NCI-H1105 treated with DMSO at 0.1 percent for 48 hours (cell line): ENCODE measurements at regions not wholly inside any gene's neighbourhood (a gene's known extent, or its start where the extent isn't known, plus 50 kb on each side); places are given as distances from the start of the nearest gene placed in this dataset.
"Not testable (repeated sequence)": the region's sequence is repeated elsewhere in the genome, so short reads cannot be mapped to it uniquely, and the experiment has no call there.

Source experiments
- DNase-seq: peaks from one replicate; lab custom pipeline; 2025; lab: John Stamatoyannopoulos, UW

DNA sequence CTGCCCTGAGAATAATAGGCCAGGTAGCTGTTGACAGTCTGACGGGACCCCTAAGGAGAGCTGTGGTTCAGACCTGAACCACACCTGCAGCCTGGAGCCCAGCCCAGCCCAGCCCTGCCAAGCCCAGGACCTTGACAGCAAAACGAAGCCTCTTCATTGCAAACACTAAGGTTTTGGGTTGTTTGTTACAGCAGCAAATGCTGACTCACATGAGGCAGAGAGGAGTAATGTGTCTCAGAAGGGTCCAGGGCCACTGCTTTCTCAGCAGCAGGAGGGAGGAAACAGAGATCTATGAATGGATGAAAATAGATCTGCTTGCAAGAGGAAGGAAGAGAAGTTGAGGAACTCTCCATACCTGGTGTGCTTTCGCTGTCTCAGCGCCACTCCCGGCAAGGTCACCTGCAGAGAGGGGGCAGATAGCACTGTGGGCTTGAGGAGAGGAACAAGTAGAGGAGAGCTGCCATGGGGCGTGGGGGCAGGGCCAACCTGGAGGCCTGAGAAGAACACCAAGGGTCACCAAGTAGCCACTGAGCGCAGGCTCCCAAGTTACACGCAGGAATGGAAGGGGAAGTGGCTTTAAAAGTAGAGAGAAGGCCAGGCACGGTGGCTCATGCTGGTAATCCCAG lies 127.2 kb downstream of the ZNF281 start:
- no peak for DNase-seq

DNA sequence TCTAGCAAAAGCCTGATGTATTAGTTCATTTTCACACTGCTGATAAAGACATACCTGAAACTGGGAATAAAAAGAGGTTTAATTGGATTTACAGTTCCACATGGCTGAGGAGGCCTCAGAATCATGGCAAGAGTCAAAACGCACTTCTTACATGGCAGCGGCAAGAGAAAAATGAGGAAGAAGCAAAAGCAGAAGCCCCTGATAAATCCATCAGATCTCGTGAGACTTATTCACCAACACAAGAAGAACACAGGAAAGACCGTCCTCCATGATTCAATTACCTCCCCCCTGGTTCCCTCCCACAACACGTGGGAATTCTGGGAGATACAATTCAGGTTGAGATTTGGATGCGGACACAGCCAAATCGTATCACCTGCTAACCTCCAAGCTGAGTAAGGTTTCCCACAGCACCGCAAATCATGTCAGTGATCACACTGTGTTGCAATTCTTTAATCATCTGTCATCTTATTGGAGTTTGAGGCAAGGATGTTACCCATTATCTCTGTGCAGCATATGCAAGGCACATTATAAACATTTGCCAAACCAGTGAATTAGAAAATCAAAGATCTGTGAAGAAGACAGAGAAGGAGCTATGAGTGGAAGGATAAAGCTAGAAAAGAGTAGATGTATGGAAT lies 128.5 kb downstream of the ZNF281 start:
- DNase-seq = no peak

DNA sequence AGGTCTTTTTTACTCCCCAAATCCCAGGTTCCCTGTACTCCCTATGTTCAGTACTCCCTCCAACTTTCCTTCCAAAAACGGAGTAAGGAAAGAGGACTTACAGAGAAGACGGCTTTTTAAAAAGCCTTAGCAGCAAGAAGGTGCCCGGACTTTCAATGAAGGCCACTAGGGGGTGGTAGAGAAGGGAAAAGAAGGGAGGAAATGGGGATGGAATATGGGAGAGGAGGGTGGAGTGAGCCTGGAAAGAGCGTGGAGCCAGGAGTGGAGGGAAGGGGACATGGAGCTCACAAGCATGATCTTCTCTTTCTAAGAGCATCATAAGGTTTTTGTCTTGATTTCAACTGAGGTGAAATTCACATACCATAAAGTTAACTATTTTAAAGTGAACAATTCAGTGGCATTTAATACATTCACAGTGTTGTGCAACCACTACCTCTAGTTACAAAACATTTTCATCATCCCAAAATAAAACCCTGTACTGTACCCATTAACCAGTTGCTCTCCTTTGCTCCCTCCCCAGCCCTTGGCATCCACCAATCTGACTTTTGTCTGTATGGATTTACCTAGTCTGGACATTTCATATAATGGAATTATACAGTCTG lies 129.9 kb downstream of the ZNF281 start:
- no peak for DNase-seq

DNA sequence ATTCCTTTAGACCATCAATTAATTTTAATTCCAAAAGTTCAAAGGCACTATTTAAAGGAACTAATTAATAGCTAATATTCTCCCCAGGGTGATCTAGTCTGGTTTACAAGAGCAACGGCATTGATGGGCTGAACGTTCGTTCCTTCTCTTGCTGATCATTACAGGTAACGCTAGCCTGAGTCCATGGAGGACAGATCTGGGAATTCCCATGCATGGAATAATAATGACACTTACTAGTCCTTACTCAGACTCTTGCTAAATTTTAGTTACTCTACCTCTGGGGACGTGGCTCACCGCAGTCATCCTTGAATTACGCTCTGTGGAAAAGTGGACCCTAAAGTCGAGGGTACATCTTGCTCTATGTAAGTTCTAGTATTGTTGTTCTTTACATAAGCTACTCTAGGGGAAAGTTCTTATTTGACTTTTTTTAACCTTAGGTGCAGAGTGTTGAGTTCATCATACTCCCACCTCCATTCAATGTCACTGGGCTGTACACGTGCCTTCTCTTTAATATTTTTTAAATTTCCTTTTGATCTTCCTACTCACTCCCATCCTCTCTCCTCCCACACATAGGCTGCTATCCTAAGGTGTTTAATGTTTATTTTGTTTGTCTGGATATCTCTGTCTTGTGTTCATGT lies 133.9 kb downstream of the ZNF281 start:
- no peak for DNase-seq

DNA sequence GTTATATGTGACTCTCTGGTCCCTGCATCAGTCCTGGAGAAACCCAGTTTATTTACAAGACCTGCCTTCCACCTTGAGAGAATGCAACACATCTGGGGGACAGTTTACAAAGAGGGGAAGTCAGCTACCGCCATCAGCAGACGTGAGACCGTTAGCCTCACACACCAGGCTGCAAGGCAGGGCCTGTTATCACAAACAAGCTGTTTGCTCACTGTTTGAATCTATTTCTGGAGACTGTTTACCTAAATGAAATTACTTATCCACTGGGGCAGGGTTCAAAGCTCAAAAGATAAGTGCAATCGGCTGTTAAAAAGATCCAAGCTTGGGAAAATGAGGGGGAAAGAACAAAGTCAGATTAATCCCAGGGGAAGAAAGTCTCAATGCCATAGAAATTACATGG lies 134.4 kb downstream of the ZNF281 start:
- DNase-seq = no peak

DNA sequence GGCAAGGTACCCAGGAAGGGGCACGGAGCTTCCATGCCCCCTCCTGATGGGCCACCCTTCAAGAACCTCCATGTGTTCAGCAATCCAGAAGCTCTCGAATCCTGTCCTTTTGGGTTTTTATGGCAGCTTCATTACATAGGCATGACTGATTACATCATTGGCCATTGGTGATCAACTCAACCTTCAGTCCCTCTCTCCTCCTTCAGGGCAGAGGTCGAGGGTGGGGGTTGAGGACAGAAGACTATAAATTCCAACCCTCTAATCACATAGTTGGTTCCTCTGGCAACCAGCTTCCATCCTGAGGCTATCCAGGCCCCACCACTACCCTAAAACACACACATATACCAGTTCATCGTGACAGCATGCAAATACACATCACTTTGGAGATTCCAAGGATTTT lies 135.7 kb downstream of the ZNF281 start:
- no peak for DNase-seq

DNA sequence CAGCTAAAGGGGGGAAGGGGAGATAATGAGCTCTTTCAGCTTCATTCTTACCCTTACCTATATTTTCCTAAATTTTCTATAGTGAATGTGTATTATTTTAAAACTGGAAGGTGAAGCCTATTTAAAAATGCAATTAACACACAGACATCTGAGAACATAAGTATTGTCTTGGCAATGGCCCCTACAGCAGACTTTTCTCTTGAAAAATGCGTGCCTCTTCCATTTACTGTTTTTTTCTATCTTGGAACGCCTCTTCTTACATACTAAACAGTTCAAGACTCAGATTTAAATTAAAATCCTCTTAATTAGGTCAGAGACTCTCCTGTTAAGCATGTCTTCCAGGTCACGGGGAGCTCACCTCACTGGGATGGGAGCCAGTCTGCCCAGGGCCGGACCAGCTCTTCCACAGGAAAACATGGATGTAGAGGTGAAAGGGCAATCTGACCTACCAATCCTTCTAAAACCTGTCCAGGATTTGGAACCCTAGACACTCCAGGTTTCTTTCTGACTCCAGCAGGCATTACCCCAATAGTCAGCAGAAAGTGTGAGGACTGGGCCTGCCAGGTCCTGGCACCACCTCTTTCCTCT lies 137.3 kb downstream of the ZNF281 start:
- no peak for DNase-seq

DNA sequence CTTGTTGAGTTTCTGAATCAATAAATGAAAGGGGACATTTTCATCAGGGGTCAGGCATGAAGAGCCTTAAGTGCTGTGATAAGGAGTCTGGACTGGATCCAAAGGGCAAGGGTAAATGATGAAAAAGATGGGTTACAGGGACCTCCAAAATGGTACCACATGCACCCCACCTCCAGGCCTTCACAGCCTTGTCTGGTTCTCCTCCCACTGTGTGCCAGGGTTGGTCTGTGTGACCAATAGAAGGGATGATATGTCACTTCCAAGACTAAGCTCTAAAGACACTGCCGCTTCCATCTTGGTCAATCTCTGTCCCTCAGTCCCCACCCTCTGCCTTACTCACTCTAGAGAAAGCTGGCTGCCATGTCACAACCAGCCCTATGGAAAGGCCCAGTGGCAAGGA lies 140.6 kb downstream of the ZNF281 start:
- no peak for DNase-seq

DNA sequence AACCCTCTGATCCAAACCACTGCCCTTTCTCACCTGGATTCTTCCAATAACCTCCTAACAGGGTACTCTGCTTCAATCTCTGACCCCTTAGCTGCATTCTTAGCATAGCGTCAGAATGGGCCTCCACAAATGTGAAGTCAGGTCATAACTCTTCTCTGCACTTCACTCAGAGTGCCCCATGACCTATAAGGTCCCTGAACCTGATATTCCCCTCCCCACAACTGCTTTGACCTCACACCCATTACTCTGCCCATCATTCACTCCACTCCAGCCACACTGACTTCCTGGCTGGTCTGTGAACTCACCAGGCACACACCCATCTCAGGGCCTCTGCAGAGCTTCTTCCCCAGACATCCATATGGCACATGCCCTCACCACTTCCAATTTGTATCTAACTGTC lies 141.9 kb downstream of the ZNF281 start:
- DNase-seq = no peak

DNA sequence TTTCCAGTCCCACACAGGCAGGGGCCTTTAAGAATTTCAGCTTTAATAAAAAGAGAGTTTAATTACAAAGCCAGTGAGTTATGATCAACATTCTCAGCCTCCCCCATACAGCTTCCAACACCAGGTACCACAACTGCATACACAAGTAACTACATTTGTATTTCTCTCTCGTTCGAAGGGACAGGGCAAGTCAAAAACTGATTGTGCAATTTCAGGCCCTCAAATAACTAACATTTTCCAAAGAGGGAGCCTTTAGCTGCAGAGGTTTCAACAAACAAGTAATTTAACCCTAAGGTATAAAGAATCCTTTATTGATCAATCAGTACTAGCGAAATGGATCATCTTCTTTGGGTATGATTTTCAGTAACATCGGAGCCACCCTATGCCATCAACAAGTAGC lies 142.4 kb downstream of the ZNF281 start:
- DNase-seq = no peak

DNA sequence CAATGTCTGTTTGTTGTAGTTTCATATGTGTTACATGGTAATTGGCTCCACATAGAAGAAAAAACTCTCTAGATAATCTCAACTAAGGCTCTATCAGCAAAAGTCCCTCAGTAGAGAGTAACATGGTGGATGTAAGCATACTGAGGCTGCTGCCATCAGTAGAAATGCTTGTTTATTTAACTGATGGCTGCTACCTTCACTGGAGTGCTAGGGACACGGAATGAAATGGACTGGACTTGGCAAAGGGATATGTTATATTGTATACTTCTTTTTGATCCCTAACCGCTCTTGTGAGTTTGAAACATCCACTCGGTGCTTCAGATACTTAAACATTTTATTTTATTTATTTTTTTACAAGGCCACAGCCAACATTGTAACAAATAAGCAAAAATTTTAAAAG lies 143.0 kb downstream of the ZNF281 start:
- no peak for DNase-seq

DNA sequence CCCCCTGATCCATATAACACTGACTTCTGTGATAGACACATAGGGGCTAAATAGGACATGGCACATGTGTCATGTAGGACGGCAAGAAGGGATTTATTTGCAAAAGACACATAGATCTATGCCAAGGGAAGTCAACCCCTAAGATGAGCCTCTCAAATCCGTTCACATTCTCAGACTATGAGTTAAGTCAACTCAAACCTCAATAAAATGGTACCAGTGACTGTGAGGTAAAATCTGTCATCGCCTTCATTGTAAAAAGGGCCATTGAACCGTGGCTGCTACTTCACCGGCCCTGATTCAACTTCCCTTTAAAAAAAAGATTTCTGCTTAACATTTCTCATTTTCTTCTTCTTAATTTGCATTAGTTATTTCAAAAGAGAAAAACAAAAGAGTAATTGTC lies 144.0 kb downstream of the ZNF281 start:
- DNase-seq = no peak

DNA sequence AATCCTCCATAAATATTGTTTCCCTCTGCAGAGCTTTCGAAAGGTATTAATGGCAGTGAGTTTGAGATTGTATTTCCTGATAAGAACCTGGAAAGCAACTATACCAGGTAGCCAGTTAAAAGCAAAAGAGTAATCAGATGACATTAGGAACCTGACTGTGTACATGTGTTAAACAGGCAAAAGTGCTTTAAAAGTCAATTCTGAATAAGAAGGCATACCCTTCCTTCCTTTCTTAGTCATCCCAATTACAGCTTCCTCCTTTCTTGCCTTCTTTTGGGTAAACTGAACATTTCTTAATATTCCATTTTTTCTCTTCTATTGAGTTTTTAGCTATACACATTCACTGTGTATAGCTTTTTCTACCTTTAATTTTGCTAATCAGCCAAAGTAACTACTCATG lies 144.7 kb downstream of the ZNF281 start:
- DNase-seq = no peak

DNA sequence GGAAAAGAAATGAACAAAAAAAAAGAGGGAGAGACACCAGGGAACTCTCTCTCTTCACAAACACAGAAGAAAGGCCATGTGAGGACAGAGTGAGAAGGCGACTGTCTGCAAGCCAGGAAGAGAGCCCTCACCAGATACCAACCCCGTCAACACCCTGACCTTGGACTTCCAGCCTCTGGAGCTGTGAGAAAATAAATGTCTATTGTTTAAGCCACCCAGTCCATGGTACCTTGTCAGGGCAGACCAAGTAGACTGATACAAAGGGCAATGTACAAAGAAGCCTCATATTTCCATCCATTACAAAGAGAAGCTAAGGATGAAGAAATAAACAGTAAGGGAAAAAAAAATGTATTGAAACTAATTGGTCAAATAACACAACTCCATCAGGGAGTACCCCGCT lies 146.6 kb downstream of the ZNF281 start:
- DNase-seq = no peak

DNA sequence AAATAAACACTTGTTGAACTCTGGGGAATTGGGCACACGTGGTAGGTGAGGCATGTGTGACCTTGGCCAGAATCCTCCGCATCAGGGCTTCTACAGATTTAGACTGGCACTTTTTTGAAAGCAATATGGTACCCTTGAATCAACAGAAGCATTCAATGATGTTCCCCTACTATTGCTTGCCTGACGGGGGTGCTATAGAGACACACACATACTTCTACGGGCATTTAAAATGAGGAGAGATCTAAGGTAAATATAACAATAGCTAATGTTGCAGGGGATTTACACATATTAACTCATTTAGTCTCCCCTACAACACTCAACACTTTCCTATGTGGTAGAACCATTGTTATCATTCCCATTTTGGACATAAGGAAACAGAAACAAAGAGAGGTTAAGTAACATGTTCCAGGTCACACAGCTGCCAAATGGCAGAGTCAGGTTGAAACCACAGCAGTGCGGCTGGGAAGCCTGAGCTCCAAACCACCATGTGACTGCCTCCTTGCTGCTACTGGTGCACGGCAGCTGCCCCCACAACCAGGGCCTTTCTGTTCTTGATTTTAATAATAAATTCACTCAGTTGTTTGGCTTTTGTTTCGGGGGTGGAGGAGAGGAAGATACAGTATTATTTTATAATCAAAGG lies 147.4 kb downstream of the ZNF281 start:
- DNase-seq = no peak

DNA sequence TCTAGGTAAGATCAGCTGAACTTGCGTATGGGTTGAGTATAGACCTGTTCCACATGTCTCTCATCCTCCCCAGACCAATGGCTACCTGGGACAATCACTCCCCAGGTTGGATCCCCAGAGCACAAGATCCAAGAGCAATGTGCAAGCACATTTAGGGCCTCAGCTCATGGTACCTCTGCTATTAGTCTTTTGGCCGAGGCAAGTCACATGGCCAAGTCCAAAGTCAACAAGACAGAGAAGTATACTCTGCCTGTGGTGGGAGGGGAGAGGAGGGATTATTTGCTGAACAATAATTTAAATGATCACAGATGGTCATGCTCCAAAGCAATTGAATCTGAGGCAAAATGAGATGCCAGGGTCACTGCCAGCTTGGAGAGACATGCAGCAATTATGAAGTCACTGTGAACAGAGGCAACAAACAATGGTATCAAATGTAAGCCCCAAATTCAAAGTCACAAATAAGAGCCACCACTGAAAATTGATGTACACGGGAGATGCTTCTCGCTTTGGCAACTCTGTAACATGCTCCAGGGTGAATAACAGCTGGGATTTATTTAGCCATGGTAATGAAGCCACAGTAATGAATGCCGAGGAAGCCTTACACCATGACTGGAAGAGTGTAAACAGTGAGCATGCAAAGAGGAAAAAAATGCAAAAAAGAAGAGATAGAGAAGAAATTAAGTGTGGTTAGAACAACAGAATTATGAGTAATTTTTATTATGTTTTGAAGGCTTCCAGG lies 149.1 kb downstream of the ZNF281 start:
- DNase-seq = no peak

DNA sequence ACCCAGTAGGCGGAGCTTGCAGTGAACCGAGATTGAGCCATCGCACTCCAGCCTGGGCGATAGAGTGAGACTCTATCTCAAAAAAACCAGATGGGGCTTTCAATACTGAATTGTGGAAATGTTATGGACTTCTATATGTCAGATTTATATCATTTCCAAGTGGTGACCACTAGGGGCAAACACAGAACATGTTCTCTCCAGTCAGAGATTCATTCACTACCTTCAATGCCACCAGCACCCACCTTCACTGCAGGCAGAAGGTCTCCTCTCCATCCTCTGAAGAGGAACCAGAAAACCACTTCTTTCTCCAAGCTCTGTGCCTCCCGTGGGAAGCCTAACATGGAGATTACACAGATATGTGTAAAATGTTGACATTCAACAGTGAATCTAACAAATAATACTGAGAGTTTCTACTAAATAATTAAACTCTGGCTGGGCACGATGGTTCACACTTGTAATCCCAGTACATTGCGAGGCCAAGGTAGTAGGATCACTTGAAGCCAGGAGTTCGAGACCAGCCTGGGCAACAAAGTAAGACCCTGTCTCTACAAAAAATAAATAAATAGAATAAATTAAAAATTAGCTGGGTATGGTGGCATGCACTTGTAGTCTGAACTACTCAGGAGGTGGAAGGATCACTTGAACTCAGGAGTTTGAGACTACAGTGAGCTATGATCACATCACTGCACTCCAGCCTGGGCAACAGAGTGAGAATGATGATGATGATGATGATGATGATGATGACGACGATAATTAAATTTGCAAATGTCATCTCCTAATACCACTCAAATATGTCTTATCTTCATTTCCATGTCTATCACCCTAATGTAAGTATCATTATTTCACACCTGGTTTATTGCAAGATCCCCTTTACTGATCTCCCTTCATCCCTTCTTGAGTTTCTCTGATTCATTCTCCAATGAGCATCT lies 151.1 kb downstream of the ZNF281 start:
- peak; percentile 9 for DNase-seq

DNA sequence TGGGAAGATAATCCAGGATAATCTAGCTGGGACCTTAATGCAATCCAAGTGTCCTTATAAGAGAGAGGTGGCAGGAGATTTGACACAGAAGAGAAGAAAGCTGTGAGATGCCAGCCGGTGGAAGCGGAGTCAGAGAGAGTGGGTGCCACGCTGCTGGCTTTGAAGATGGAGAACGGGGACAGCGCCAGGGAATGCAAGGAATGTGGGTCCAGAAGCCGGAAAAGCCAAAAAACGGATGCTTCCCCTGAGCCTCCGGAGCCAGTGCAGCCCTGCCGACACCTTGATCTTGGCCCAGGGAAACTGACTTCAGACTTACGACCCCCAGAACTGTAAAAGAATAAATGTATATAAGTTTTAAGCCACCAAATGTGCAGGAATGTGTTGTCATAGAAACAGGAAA lies 152.6 kb downstream of the ZNF281 start:
- DNase-seq = no peak

DNA sequence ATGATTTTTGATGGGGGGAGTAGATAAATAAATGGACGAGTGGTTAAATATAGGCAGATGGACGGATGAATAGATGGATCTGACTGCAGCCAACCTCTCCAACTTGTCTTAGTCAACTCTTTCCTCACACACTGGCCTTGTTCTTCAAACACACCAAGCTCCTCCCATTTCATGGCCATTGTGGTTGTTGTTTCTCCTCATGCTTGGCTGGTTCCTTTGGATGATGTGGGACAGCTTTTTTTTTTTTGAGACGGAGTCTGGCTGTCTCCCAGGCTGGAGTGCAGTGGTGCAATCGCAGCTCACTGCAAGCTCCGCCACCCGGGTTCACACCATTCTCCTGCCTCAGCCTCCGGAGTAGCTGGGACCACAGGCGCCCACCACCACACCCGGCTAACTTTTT lies 155.2 kb downstream of the ZNF281 start:
- DNase-seq = not testable (repeated sequence)

DNA sequence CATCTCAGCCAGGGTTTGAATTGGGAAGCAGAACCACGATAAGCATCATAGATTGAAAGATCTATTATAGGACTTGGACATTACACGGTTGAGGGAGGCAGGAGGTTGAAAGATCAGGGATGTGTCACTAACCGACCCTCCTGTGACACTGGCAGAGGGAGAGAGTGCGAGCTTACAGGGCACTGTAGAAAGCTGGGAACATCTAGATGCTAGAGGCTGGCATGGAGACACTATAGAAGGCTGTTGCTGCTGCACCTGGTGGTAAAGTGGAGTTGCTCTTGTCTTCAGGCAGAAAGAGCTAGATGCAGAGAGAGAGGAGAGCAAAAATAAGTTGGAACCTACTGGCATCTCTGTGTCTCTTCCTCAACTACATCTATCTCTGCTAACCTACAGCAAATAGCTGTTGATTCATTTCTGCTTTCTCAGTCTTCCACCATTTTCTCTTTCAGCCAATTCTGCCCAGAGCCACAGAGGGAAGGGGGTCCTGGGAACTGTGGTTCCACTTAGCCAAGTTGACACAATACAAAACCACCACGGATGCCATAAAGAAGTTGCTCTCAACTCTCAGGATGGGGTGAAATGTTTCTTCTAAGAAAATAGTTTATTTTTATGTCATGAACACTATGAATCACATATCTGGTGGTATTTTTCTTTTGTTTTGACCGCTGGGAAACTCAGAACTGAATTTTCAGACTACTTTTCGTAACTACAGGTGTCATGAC lies 155.9 kb downstream of the ZNF281 start:
- DNase-seq = no peak
